Heart right ventricle (tissue), 16 donors: ENCODE measurements at regions not wholly inside any gene's neighbourhood (a gene's known extent, or its start where the extent isn't known, plus 50 kb on each side); places are given as distances from the start of the nearest gene placed in this dataset.

Experiments
- ATAC-seq, 8 donors: fragments of 200-7000 bp; cut with Tn5 transposase; one replicate each; pipeline ENCODE4 v1.9.1; 2020; ENCODE audit warnings: mild to moderate bottlenecking in 8 of 8, moderate library complexity in 8 of 8, moderate number of reproducible peaks in 1 of 8
- DNase-seq, 2 donors: peaks; one replicate each; pipeline ENCODE4 v3.0.0-alpha.2; 2020
- H3K27ac ChIP-seq, 10 donors: fragments of 200-600 bp; sonication (generic) in 2 of 10; one replicate each; pipeline versions ENCODE4 v1.5.0 to v1.8.0; 2020 to 2022; ENCODE audit warnings: mild to moderate bottlenecking in 3 of 10
- H3K27me3 ChIP-seq, 7 donors: fragments of 200-600 bp; one replicate each; pipeline ENCODE4 v1.8.0; 2021 to 2022; ENCODE audit warnings: mild to moderate bottlenecking in 2 of 7
- H3K36me3 ChIP-seq, 9 donors: fragments of 200-600 bp; sonication (generic) in 1 of 9; one replicate each; pipeline versions ENCODE4 v1.5.0 to v1.8.0; 2020 to 2022; ENCODE audit warnings: mild to moderate bottlenecking in 2 of 9
- H3K4me1 ChIP-seq, 9 donors: fragments of 200-600 bp; sonication (generic) in 1 of 9; one replicate each; pipeline versions ENCODE4 v1.5.0 to v1.8.0; 2020 to 2022; ENCODE audit warnings: mild to moderate bottlenecking in 4 of 9
- H3K4me3 ChIP-seq, 10 donors: fragments of 200-600 bp; sonication (generic) in 2 of 10; one replicate each; pipeline versions ENCODE4 v1.5.0 to v1.8.0; 2020 to 2022; ENCODE audit warnings: mild to moderate bottlenecking in 7 of 10, moderate library complexity in 2 of 10
- H3K9me3 ChIP-seq, 11 donors: fragments of 200-600 bp in 10 of 11; sonication (generic) in 2 of 11; one replicate each; pipeline versions ENCODE4 v1.5.0 to v1.8.0; 2013 to 2022; ENCODE audit warnings: mild to moderate bottlenecking in 2 of 11, control low read depth in 1 of 11, moderate library complexity in 1 of 11
- CTCF ChIP-seq, 9 donors: fragments of 200-600 bp; sonication (generic) in 2 of 9; IDR thresholded peaks; one replicate each; pipeline versions ENCODE4 v1.5.0 to v1.8.0; 2021 to 2022; ENCODE audit warnings: antibody characterized with exemption in 9 of 9, mild to moderate bottlenecking in 5 of 9, moderate library complexity in 1 of 9
- WGBS, 2 donors: extraction: QIAGEN DNeasy Blood & Tissue Kit; methylation state at CpG; one replicate each; pipeline ENCODE4 v1.1.7; 2013; ENCODE audit warnings: inconsistent platforms in 1 of 2; 5-methylcytosine and 5-hydroxymethylcytosine counted together
- intact Hi-C, 10 donors: fragments of 100-400 bp; cut with DNase I; formaldehyde crosslinking; loops; one replicate each; pipeline versions ENCODE4 v1.11.1 to v1.14.2; 2022
- donor health status: Arrhythmogenic right ventricular cardiomyopathy.
- donor health status: ischemic (EF 13 %, LVEDD 7.1; RV severe dilation, severe dysfunction).
- donor health status: healthy with polysubstance abuse.
- donor health status: DM: no; HTN: yes; CAD: no.
- donor health status: DM: no; HTN: no; CAD: no.
- donor health status: ischemic (EF 25% LVEDD 6.9; RV normal size, moderate dysfunction).
- donor health status: ischemic (EF 25% LVEDD 5.7; RV mildly dilated, moderate dysfunction).
- donor health status: healthy.
- donor health status: DM: yes; HTN: yes; CAD: no.
- donor health status: Ischemic cardiomyopathy.
- donor health status: ischemic (EF 35%, LVEDD 5.7; RV mildly dilated, moderate dysfunction).
- donor health status: nonischemic (EF 11% LVEDD 7.7; RV severe dilation, severe dysfunction).
- donor health status: DM: yes; HTN: yes; CAD: no.
- donor health status: PGD.
- donor health status: ischemic (EF 29% LVEDD 5.4; RV normal size, mild dysfunction).
- donor health status: nonischemic (EF 23%, LVEDD 6.1; RV moderate dilation, normal function).

- Histone ChIP-seq H3K4me1 (peaks cover 0 to 5% (median 0%) of the 10 kb centered on the region in 9 donors), H3K27me3 (no peaks in the 10 kb centered on the region), H3K36me3 (no peaks in the 10 kb centered on the region), H3K27ac (no peak overlapping the region), H3K4me3 (no peak overlapping the region), H3K9me3 (no peaks in the 10 kb centered on the region)
- DNase-seq (no peak), ATAC-seq (peak in 1 of 8 donors; percentile 41)
- no peak for TF ChIP-seq CTCF (IDR thresholded peaks at IDR 0.05)
- intact Hi-C loops, result loop anchor here in 1 of 10 donors (1.0 kb wide), 1 partner anchor 9 kb away; no protein-coding TSS in a partner anchor
- WGBS, 2 donors, result 43 to 44% methylated on average over 2 of the region's 2 CpGs
These were observed 171.8 kb upstream of the CDK1 start for GRCh38 chr10:60606343-60607080.

GRCh38 chr10:60605476-60605875 is 172.8 kb upstream of the CDK1 start:
- Histone ChIP-seq H3K27ac (no peak overlapping the region), H3K9me3 (no peaks in the 10 kb centered on the region), H3K4me1 (peaks cover 0 to 5% (median 0%) of the 10 kb centered on the region in 9 donors), H3K36me3 (no peaks in the 10 kb centered on the region), H3K27me3 (no peaks in the 10 kb centered on the region), H3K4me3 (no peak overlapping the region)
- no peak for TF ChIP-seq CTCF (IDR thresholded peaks at IDR 0.05)
- DNase-seq (no peak), ATAC-seq (no peak)
- intact Hi-C loops, result no loop called here

- DNase-seq (no peak), ATAC-seq (no peak)
- peaks cover 0 to 5% (median 0%) of the 10 kb centered on the region in 9 donors for H3K4me1 ChIP-seq
- H3K27me3 ChIP-seq, result no peaks in the 10 kb centered on the region
- no peak overlapping the region for H3K27ac ChIP-seq
- no peaks in the 10 kb centered on the region for H3K9me3 ChIP-seq
- H3K36me3 ChIP-seq, result no peaks in the 10 kb centered on the region
- WGBS, 2 donors, result 43 to 49% methylated on average over 1 of the region's 1 CpG
- no peak overlapping the region for H3K4me3 ChIP-seq
- TF ChIP-seq CTCF (IDR thresholded peaks at IDR 0.05), result no peak
- intact Hi-C loops, result no loop called here
These were observed 173.9 kb upstream of the CDK1 start for GRCh38 chr10:60604342-60604741.

- WGBS, 2 donors, result 89 to 100% methylated on average over 1 of the region's 1 CpG
- Histone ChIP-seq H3K4me1 (no peaks in the 10 kb centered on the region), H3K4me3 (no peak overlapping the region), H3K9me3 (no peaks in the 10 kb centered on the region), H3K36me3 (no peaks in the 10 kb centered on the region), H3K27me3 (no peaks in the 10 kb centered on the region), H3K27ac (no peak overlapping the region)
- intact Hi-C loops, result no loop called here
- no peak for TF ChIP-seq CTCF (IDR thresholded peaks at IDR 0.05)
- DNase-seq, result no peak
- ATAC-seq, result no peak
These were observed 180.8 kb upstream of the CDK1 start for GRCh38 chr10:60597513-60597912.
